ENCODE measurements at regions not wholly inside any gene's neighbourhood (a gene's known extent, or its start where the extent isn't known, plus 50 kb on each side); places are given as distances from the start of the nearest gene placed in this dataset.

DNA sequence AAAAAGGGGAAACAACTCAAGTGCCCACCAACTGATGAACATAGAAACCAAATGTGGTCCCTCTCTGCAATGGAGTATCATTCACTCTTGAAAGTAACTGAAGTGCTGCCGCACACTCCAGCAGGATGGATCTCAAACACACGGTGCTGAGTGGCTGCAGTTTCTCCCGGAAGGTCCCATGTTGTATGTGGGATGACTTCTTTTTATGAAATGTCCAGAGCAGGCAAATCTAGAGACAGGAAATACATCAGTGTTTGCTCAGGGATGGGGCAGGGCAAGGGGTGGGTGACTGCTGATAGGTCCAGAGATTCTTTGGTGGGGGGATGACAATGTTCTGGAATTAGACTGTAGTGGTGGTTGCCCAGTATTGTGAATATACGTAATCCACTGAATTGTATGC lies 89.9 kb upstream of the ADAMTS2 start:
- no peak for DNase-seq
- 81 to 87% (median 81%) methylated on average over 4 of the region's 4 CpGs for WGBS, 3 donors
- H3K4me3 ChIP-seq: no peak overlapping the region
- no peak for TF ChIP-seq CTCF (IDR thresholded peaks at IDR 0.05)
- peaks cover 0 to 32% (median 11%) of the 10 kb centered on the region in 3 donors for H3K27me3 ChIP-seq (ENCODE audit: insufficient read depth in 3 of 3, low read length in 2 of 3)
- H3K36me3 ChIP-seq (ENCODE audit: insufficient read depth in 1 of 2, low read depth in 1 of 2): no peaks in the 10 kb centered on the region
- ATAC-seq: no peak
- no peaks in the 10 kb centered on the region for H3K4me1 ChIP-seq
- H3K27ac ChIP-seq: no peak overlapping the region
- intact Hi-C loops (cut with DNase I): no loop called here
- H3K9me3 ChIP-seq: no peaks in the 10 kb centered on the region

DNA sequence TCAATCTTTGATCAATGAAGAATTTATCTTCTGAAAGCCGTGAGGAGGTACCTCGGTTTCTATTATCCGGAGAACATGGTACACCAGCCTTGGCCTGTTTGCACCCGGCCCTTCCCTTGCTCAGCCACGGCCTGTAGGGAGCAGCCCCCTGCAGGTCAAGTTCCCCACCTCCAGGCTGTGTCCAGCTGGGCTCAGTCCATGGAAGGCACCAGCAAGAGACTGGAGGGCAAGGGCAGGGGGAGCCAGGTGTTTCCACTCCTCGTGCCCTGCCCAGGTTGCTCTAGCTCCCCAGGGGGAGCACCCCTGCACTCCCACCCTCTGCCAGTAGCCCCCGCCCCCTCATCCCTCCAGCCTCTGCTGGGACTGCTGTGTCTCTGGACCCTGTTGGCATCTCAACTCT lies 87.3 kb upstream of the ADAMTS2 start:
- ATAC-seq (no peak), DNase-seq (no peak)
- Histone ChIP-seq H3K9me3 (no peaks in the 10 kb centered on the region), H3K36me3 (ENCODE audit: insufficient read depth in 1 of 2, low read depth in 1 of 2) (no peaks in the 10 kb centered on the region), H3K27me3 (ENCODE audit: insufficient read depth in 3 of 3, low read length in 2 of 3) (peaks cover 0 to 11% (median 7%) of the 10 kb centered on the region in 3 donors), H3K27ac (no peak overlapping the region), H3K4me3 (no peak overlapping the region), H3K4me1 (no peaks in the 10 kb centered on the region)
- 56 to 74% (median 58%) methylated on average over 7 of the region's 7 CpGs for WGBS, 3 donors
- intact Hi-C loops (cut with DNase I): no loop called here
- no peak for TF ChIP-seq CTCF (IDR thresholded peaks at IDR 0.05)

DNA sequence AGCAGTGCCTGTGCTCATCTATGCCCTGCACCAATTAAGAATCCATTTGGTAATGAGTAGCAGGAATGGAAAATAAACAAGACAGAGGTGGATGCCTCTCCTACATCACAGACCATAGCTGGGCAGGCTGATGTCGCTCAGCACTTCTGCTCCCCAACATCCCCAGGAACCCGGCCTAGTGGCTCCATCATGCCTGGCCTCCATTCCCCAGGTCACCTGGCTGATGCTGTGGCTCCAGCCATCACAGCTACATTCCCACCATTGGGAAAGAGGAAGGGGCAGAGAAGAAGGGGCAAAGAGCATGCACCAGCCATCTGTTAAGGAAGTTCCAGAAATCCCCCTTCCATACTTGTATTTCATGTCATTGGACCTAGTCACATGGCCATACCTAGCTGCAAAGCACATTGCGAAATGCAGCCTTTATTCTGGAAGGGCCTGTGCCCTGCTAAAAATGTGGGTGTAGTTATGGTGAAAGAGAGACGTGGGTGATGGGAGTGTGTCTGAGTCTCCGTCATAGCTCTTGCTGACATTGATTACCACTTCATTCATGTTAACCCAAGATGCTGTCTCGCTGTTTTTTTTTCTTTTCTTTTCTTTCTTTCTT lies 86.1 kb upstream of the ADAMTS2 start:
- H3K4me1 ChIP-seq: no peaks in the 10 kb centered on the region
- ATAC-seq (no peak), DNase-seq (no peak)
- no peaks in the 10 kb centered on the region for H3K9me3 ChIP-seq
- H3K4me3 ChIP-seq: no peak overlapping the region
- TF ChIP-seq CTCF (IDR thresholded peaks at IDR 0.05): no peak
- peaks cover 0 to 7% (median 0%) of the 10 kb centered on the region in 3 donors for H3K27me3 ChIP-seq (ENCODE audit: insufficient read depth in 3 of 3, low read length in 2 of 3)
- WGBS, 3 donors: 79 to 89% (median 83%) methylated on average over 6 of the region's 6 CpGs
- no peaks in the 10 kb centered on the region for H3K36me3 ChIP-seq (ENCODE audit: insufficient read depth in 1 of 2, low read depth in 1 of 2)
- intact Hi-C loops (cut with DNase I): no loop called here
- H3K27ac ChIP-seq: no peak overlapping the region

GRCh38 chr5:179430193-179431175 lies 85.2 kb upstream of the ADAMTS2 start:
- H3K36me3 ChIP-seq (ENCODE audit: insufficient read depth in 1 of 2, low read depth in 1 of 2): no peaks in the 10 kb centered on the region
- H3K9me3 ChIP-seq: no peaks in the 10 kb centered on the region
- intact Hi-C loops (cut with DNase I): no loop called here
- H3K27me3 ChIP-seq (ENCODE audit: insufficient read depth in 3 of 3, low read length in 2 of 3): peaks cover 0 to 6% (median 0%) of the 10 kb centered on the region in 3 donors
- no peaks in the 10 kb centered on the region for H3K4me1 ChIP-seq
- no peak for DNase-seq
- no peak for TF ChIP-seq CTCF (IDR thresholded peaks at IDR 0.05)
- H3K4me3 ChIP-seq: no peak overlapping the region
- ATAC-seq: no peak
- 85 to 87% (median 86%) methylated on average over 22 of the region's 22 CpGs for WGBS, 3 donors
- H3K27ac ChIP-seq: no peak overlapping the region
